Fibroblast of mammary gland (primary cell): ENCODE measurements at regions not wholly inside any gene's neighbourhood (a gene's known extent, or its start where the extent isn't known, plus 50 kb on each side); places are given as distances from the start of the nearest gene placed in this dataset.

Experiments
- DNase-seq: peaks from one replicate; pipeline ENCODE4 v3.0.0-alpha.2; 2010; ENCODE audit warnings: low read depth
- H3K4me3 ChIP-seq: 2 replicates; pipeline ENCODE4 v1.5.1; 2011; ENCODE audit warnings: low read depth, mild to moderate bottlenecking, low read length, moderate library complexity; ENCODE audit not compliant: control insufficient read depth
- TF ChIP-seq, protein P1 (sequence below): conservative IDR thresholded peaks from 2 replicates; pipeline ENCODE4 v1.5.1; 2011; ENCODE audit warnings: low read depth, low read length, inconsistent platforms; ENCODE audit not compliant: control insufficient read depth, insufficient read depth

DNA sequence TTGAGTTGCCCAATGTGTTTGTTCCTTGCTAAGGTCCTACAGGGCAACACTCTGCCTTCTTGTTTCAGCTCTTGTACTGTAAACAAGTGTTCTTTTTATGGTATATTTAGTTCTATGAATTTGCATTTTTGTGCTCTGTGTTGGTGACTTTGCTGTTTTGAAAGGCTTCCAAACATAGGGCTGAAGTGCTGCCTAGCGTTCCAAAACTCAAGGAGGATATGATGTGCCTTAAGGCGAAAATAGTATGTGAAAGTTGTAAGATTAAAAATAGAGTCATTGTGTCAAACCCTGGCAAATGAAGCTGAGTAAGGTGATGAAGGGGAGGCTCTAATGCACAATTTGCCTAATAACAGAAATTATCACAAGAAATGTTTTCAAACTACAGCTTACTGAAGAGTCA lies 372.7 kb upstream of the TOM1L1 start:
- no peak overlapping the region for H3K4me3 ChIP-seq
- no peak for DNase-seq
- TF ChIP-seq, protein P1, sequence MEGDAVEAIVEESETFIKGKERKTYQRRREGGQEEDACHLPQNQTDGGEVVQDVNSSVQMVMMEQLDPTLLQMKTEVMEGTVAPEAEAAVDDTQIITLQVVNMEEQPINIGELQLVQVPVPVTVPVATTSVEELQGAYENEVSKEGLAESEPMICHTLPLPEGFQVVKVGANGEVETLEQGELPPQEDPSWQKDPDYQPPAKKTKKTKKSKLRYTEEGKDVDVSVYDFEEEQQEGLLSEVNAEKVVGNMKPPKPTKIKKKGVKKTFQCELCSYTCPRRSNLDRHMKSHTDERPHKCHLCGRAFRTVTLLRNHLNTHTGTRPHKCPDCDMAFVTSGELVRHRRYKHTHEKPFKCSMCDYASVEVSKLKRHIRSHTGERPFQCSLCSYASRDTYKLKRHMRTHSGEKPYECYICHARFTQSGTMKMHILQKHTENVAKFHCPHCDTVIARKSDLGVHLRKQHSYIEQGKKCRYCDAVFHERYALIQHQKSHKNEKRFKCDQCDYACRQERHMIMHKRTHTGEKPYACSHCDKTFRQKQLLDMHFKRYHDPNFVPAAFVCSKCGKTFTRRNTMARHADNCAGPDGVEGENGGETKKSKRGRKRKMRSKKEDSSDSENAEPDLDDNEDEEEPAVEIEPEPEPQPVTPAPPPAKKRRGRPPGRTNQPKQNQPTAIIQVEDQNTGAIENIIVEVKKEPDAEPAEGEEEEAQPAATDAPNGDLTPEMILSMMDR = no peak

GRCh38 chr17:54530398-54530797 lies 370.3 kb upstream of the TOM1L1 start:
- no peak for DNase-seq
- no peak overlapping the region for H3K4me3 ChIP-seq
- TF ChIP-seq, protein P1 = no peak

DNA sequence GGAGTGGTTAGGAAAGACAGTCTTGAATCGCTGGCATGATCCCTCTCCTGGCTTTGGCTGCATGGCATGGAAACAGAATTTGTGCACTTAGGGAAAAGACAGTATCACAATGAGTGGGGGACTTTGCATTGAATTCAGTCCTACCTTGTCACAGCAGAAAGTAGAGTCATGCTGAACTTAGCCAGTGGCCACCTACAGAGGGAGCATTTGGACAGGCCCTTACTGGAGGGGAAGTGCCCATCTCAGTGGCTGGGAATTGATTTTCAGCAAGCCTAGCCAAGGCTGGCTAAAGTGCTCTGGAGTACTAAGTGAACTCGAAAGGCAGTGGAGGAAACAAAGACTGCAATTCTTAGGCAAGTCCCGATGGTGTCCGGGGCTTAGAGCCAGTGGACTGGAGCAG lies 364.3 kb upstream of the TOM1L1 start:
- DNase-seq = no peak
- TF ChIP-seq, protein P1 = no peak
- no peak overlapping the region for H3K4me3 ChIP-seq

DNA sequence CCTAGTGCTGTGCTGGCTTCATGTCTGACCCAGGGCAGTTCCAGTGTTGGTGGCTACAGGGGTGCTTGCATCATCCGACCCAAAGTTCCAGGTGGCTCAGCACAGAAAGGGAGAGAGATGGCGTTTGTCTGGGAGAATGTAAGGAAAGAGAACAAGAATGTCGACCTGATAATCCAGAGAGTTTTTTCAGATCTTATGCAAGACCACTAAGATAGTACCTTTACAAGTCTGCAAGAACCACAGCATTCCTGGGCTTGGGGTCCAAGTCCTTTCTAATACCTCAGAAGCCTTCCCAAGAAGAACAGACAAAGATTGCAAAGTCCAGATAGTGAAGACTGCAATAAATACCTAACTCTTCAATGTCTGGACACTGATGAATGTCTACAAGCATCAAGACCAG lies 363.0 kb upstream of the TOM1L1 start:
- H3K4me3 ChIP-seq = no peak overlapping the region
- TF ChIP-seq, protein P1 = no peak
- no peak for DNase-seq

DNA sequence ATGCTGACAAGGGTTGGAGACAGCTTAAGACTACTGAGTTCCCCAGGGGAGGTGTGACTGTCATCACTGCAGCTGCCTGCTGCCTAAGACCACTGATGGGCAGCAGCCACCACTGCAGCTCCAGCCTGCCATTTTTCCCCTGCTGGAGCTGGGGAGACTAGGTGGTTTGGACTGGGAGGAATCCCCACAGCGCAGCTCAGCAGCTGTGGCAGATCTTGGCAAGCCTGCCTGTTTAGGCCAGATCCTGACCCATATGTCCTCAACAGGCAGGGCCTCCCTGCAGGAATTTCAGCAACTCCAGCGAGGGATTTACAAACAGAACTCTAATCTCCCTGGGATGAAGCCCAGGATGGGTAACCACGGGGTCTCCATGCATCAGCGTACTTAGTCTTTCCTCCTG lies 356.4 kb upstream of the TOM1L1 start:
- no peak overlapping the region for H3K4me3 ChIP-seq
- TF ChIP-seq, protein P1 = no peak
- DNase-seq = no peak

- no peak overlapping the region for H3K4me3 ChIP-seq
- no peak for DNase-seq
- TF ChIP-seq, protein P1 = no peak
These were observed 340.8 kb upstream of the TOM1L1 start for GRCh38 chr17:54559883-54560282.

- H3K4me3 ChIP-seq = no peak overlapping the region
- TF ChIP-seq, protein P1 = no peak
- no peak for DNase-seq
These were observed 292.0 kb upstream of the TOM1L1 start for GRCh38 chr17:54608634-54609155.
